Kidney (tissue), 13 donors: ENCODE measurements at regions not wholly inside any gene's neighbourhood (a gene's known extent, or its start where the extent isn't known, plus 50 kb on each side); places are given as distances from the start of the nearest gene placed in this dataset.

Source experiments
- DNase-seq, 5 donors: peaks; one replicate each; pipeline ENCODE4 v3.0.0-alpha.2; 2013 to 2020
- FAIRE-seq: peaks from 2 replicates; lab custom pipeline; 2012; peaks lifted over from hg19 to GRCh38; lab: Jason Lieb, UNC
- H3K27ac ChIP-seq, 2 donors: one replicate each; pipeline ENCODE4 v1.7.0; 2013; ENCODE audit warnings: low read depth in 2 of 2, low read length in 2 of 2, inconsistent platforms in 1 of 2
- H3K27me3 ChIP-seq: one replicate; pipeline ENCODE4 v1.7.1; 2013; ENCODE audit warnings: low read length, inconsistent platforms; ENCODE audit not compliant: control insufficient read depth, insufficient read depth
- H3K36me3 ChIP-seq, 3 donors: one replicate each; pipeline versions ENCODE4 v1.7.0 to v1.7.1; 2013; ENCODE audit warnings: low read length in 3 of 3, control low read depth in 1 of 3, inconsistent platforms in 1 of 3; ENCODE audit not compliant: insufficient read depth in 3 of 3, control insufficient read depth in 2 of 3
- H3K4me1 ChIP-seq, 3 donors: one replicate each; pipeline versions ENCODE4 v1.7.0 to v1.7.1; 2013; ENCODE audit warnings: low read length in 3 of 3, inconsistent platforms in 1 of 3, low read depth in 1 of 3; ENCODE audit not compliant: control insufficient read depth in 2 of 3, insufficient read depth in 2 of 3
- H3K4me3 ChIP-seq, 3 donors: one replicate each; pipeline versions ENCODE4 v1.7.0 to v1.8.1; 2013; ENCODE audit warnings: low read length in 3 of 3, control low read depth in 1 of 3, inconsistent platforms in 1 of 3
- H3K9ac ChIP-seq, 3 donors: one replicate each; pipeline versions ENCODE4 v1.7.0 to v1.7.1; 2013; ENCODE audit warnings: low read length in 3 of 3, control low read depth in 1 of 3, inconsistent platforms in 1 of 3
- H3K9me3 ChIP-seq, 3 donors: one replicate each; pipeline versions ENCODE4 v1.7.0 to v1.7.1; 2013; ENCODE audit warnings: low read length in 3 of 3, control low read depth in 1 of 3, inconsistent platforms in 1 of 3; ENCODE audit not compliant: control insufficient read depth in 2 of 3, insufficient read depth in 1 of 3
- intact Hi-C: fragments of 100-400 bp; cut with DNase I; formaldehyde crosslinking; loops from one replicate; pipeline ENCODE4 v1.11.1; 2022
- TF ChIP-seq, protein P1 (sequence below): IDR thresholded peaks from 3 replicates; pipeline ENCODE4 v1.5.1; 2012; ENCODE audit warnings: mild to moderate bottlenecking, moderate library complexity, borderline replicate concordance; ENCODE audit not compliant: insufficient read depth; ENCODE audit errors: extremely low read depth
- donor health status: control.
- donor health status: control.
- donor health status: control.
- donor health status: control.
- donor health status: control.
- donor health status: DM: yes; HTN: yes; CAD: no.
- donor health status: Normal renal cell carcinoma (clear cell type).

DNA sequence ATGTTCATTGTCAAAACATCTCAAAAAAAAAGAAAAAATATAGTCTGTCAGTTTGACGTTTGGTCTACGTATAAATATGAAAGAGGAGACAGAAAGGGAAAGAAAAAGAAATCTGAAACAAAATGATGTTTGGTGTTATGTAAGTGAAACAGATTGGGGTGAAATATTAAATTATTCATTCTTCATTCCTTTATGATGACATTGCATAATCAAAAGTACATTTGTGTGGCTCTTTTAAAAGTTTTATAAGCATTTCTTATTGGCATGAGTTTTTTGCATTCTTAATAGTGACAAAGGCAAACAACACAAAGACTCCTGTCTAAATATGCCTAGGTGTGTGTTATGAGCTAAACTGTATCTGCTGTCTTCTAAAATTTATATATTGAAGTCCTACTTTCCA, 232.6 kb downstream of the EFNB2 start:
- TF ChIP-seq, protein P1, sequence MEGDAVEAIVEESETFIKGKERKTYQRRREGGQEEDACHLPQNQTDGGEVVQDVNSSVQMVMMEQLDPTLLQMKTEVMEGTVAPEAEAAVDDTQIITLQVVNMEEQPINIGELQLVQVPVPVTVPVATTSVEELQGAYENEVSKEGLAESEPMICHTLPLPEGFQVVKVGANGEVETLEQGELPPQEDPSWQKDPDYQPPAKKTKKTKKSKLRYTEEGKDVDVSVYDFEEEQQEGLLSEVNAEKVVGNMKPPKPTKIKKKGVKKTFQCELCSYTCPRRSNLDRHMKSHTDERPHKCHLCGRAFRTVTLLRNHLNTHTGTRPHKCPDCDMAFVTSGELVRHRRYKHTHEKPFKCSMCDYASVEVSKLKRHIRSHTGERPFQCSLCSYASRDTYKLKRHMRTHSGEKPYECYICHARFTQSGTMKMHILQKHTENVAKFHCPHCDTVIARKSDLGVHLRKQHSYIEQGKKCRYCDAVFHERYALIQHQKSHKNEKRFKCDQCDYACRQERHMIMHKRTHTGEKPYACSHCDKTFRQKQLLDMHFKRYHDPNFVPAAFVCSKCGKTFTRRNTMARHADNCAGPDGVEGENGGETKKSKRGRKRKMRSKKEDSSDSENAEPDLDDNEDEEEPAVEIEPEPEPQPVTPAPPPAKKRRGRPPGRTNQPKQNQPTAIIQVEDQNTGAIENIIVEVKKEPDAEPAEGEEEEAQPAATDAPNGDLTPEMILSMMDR = no peak
- Histone ChIP-seq H3K27ac (no peak overlapping the region), H3K27me3 (no peaks in the 10 kb centered on the region), H3K9ac (no peak overlapping the region), H3K4me3 (no peak overlapping the region), H3K9me3 (peaks cover 0 to 6% (median 0%) of the 10 kb centered on the region in 3 donors), H3K36me3 (no peaks in the 10 kb centered on the region), H3K4me1 (no peaks in the 10 kb centered on the region)
- no peak for FAIRE-seq
- intact Hi-C loops = no loop called here
- DNase-seq = no peak

DNA sequence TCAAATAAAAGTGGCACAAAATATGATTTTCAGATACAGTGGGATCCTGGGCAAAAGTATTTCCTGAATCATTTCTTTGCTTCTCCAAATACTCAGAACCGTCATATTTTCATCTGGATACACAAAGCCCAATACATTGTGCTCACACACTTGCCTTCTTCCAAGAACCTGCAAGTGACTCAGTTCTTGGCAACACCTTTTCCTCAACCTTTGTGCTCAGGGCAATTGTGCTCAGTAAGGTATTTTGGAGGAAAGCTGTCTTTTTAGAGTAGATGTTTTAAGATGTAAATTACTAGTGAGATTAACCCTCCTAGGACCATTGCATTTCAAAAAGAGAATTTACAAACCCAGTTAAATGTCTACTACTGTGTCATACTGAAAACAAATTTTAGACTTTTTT, 233.5 kb downstream of the EFNB2 start:
- H3K9ac ChIP-seq = no peak overlapping the region
- no peaks in the 10 kb centered on the region for H3K27me3 ChIP-seq
- DNase-seq (no peak), FAIRE-seq (no peak)
- H3K4me1 ChIP-seq = no peaks in the 10 kb centered on the region
- TF ChIP-seq, protein P1 = no peak
- intact Hi-C loops = no loop called here
- H3K36me3 ChIP-seq = no peaks in the 10 kb centered on the region
- H3K4me3 ChIP-seq = no peak overlapping the region
- H3K27ac ChIP-seq = no peak overlapping the region
- peaks cover 0 to 6% (median 0%) of the 10 kb centered on the region in 3 donors for H3K9me3 ChIP-seq

DNA sequence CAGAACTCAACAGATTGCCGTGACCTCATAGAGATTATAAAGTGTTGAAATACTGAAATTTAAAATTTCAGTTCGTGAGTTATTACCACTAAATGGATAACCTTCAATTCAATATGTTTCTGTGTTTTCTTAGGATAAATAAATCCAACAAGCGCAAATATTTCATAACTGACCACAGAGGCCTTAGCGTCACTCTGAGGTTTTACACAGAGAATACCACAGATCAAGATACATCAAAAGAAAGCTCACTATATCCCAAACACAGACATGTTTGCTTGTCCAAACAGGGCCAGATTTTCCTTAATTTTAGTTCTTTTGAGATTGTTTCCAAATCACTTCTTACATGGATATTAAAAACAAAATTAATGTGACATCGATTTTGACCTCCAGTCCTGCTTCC, 235.8 kb downstream of the EFNB2 start:
- H3K27me3 ChIP-seq = no peaks in the 10 kb centered on the region
- no peak overlapping the region for H3K4me3 ChIP-seq
- no peaks in the 10 kb centered on the region for H3K4me1 ChIP-seq
- TF ChIP-seq, protein P1 = no peak
- intact Hi-C loops = no loop called here
- no peak for FAIRE-seq
- no peaks in the 10 kb centered on the region for H3K36me3 ChIP-seq
- no peak for DNase-seq
- no peak overlapping the region for H3K9ac ChIP-seq
- peaks cover 0 to 6% (median 0%) of the 10 kb centered on the region in 3 donors for H3K9me3 ChIP-seq
- no peak overlapping the region for H3K27ac ChIP-seq

DNA sequence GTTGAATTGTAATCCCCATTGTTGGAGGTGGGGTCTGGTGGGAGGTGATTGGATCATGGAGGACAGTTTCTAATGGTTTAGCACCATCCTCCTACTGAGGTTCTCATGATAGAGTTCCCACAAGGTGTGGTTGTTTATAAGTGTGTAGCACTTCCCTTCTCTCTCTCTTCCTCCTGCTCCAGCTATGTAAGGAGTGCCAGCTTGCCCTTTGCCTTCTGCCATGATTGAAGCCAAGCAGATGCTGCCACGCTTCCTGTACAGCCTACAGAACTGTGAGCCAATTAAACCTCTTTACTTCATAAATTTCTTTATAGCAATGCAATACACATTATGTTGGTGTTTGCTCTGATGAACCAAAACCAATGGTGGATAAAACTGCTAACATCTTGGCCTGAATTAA, 238.2 kb downstream of the EFNB2 start:
- DNase-seq = no peak
- Histone ChIP-seq H3K27me3 (no peaks in the 10 kb centered on the region), H3K36me3 (no peaks in the 10 kb centered on the region), H3K9ac (no peak overlapping the region), H3K4me3 (no peak overlapping the region), H3K9me3 (no peaks in the 10 kb centered on the region), H3K4me1 (no peaks in the 10 kb centered on the region), H3K27ac (no peak overlapping the region)
- FAIRE-seq = no peak
- intact Hi-C loops = no loop called here
- TF ChIP-seq, protein P1 = no peak
